ENCODE measurements at regions not wholly inside any gene's neighbourhood (a gene's known extent, or its start where the extent isn't known, plus 50 kb on each side); places are given as distances from the start of the nearest gene placed in this dataset.
"Not testable (repeated sequence)": the region's sequence is repeated elsewhere in the genome, so short reads cannot be mapped to it uniquely, and the experiment has no call there.

- no peak for TF ChIP-seq POLR2A (IDR thresholded peaks at IDR 0.05)
- TF ChIP-seq CTCF (IDR thresholded peaks at IDR 0.05): no peak
- DNase-seq: no peak
- Histone ChIP-seq H3K4me3 (no peak overlapping the region), H3K27ac (no peak overlapping the region), H3K27me3 (no peaks in the 10 kb centered on the region), H3K9me3 (no peaks in the 10 kb centered on the region), H3K36me3 (ENCODE audit: low read depth, missing control alignments) (no peaks in the 10 kb centered on the region), H3K4me1 (no peaks in the 10 kb centered on the region)
- intact Hi-C loops (cut with DNase I; ENCODE audit: low total_unique reads): no loop called here
- 81 to 84% methylated on average over 2 of the region's 2 CpGs for WGBS, 2 donors
These were observed 54.8 kb upstream of the DCLK2 start for GRCh38 chr4:150023489-150023888.

GRCh38 chr4:150026987-150027386 lies 51.3 kb upstream of the DCLK2 start:
- H3K4me3 ChIP-seq; H3K36me3 ChIP-seq (ENCODE audit: low read depth, missing control alignments); DNase-seq; H3K9me3 ChIP-seq; intact Hi-C loops (cut with DNase I; ENCODE audit: low total_unique reads); H3K27me3 ChIP-seq; H3K4me1 ChIP-seq; H3K27ac ChIP-seq: not testable (repeated sequence)

Small RNA genes in the stretch of these regions (small RNA-seq; reads per million reads assigned to genes)
- gene RNA5SP167: 0 reads per million in 2 donors
- 0 reads per million in 2 donors for gene RNU6-1230P
